ENCODE measurements at regions not wholly inside any gene's neighbourhood (a gene's known extent, or its start where the extent isn't known, plus 50 kb on each side); places are given as distances from the start of the nearest gene placed in this dataset.

GRCh38 chr3:43212914-43213611, 73.3 kb upstream of the SNRK start:
- TF ChIP-seq, protein P1, sequence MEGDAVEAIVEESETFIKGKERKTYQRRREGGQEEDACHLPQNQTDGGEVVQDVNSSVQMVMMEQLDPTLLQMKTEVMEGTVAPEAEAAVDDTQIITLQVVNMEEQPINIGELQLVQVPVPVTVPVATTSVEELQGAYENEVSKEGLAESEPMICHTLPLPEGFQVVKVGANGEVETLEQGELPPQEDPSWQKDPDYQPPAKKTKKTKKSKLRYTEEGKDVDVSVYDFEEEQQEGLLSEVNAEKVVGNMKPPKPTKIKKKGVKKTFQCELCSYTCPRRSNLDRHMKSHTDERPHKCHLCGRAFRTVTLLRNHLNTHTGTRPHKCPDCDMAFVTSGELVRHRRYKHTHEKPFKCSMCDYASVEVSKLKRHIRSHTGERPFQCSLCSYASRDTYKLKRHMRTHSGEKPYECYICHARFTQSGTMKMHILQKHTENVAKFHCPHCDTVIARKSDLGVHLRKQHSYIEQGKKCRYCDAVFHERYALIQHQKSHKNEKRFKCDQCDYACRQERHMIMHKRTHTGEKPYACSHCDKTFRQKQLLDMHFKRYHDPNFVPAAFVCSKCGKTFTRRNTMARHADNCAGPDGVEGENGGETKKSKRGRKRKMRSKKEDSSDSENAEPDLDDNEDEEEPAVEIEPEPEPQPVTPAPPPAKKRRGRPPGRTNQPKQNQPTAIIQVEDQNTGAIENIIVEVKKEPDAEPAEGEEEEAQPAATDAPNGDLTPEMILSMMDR (conservative IDR thresholded peaks at IDR 0.05; ENCODE audit: low read depth, low read length) = no peak
- no peak for TF ChIP-seq EZH2 (IDR thresholded peaks at IDR 0.05; ENCODE audit: borderline replicate concordance, low read depth, low read length, poor library complexity, severe bottlenecking)

All from A673 (cell line).